Liver (tissue), 3 donors: ENCODE measurements at regions not wholly inside any gene's neighbourhood (a gene's known extent, or its start where the extent isn't known, plus 50 kb on each side); places are given as distances from the start of the nearest gene placed in this dataset.

ENCODE experiments used
- CTCF ChIP-seq: fragments of 150-350 bp; IDR thresholded peaks from 2 replicates; pipeline ENCODE4 v1.5.1; 2017; ENCODE audit warnings: improper control_type of control experiment, low read depth, low read length; ENCODE audit not compliant: missing input control
- EGR1 ChIP-seq, 2 donors: IDR thresholded peaks; 2 replicates each; pipeline ENCODE4 v1.6.1; 2016 to 2018; ENCODE audit warnings: antibody characterized with exemption in 2 of 2, low read depth in 2 of 2
- FOXA1 ChIP-seq: IDR thresholded peaks from 2 replicates; pipeline ENCODE4 v1.6.1; 2016; ENCODE audit warnings: antibody characterized with exemption
- GABPA ChIP-seq, 2 donors: IDR thresholded peaks in 1 of 2; conservative IDR thresholded peaks in 1 of 2; 2 replicates each; pipeline ENCODE4 v1.6.1; 2016; ENCODE audit warnings: antibody characterized with exemption in 2 of 2, mild to moderate bottlenecking in 1 of 2, moderate library complexity in 1 of 2
- JUND ChIP-seq, 2 donors: IDR thresholded peaks; 2 replicates each; pipeline ENCODE4 v1.6.1; 2016; ENCODE audit warnings: antibody characterized with exemption in 2 of 2
- MAX ChIP-seq: IDR thresholded peaks from 2 replicates; pipeline ENCODE4 v1.6.1; 2016; ENCODE audit warnings: antibody characterized with exemption
- RAD21 ChIP-seq, 2 donors: IDR thresholded peaks; 2 replicates each; pipeline ENCODE4 v1.6.1; 2016; ENCODE audit warnings: antibody characterized with exemption in 2 of 2, mild to moderate bottlenecking in 2 of 2
- RXRA ChIP-seq, 2 donors: IDR thresholded peaks; 2 replicates each; pipeline ENCODE4 v1.6.1; 2017 to 2018; ENCODE audit warnings: antibody characterized with exemption in 2 of 2, mild to moderate bottlenecking in 1 of 2
- SP1 ChIP-seq: IDR thresholded peaks from 2 replicates; pipeline ENCODE4 v1.6.1; 2018; ENCODE audit warnings: antibody characterized with exemption, mild to moderate bottlenecking
- TAF1 ChIP-seq: conservative IDR thresholded peaks from 2 replicates; pipeline ENCODE4 v1.6.1; 2016; ENCODE audit warnings: antibody characterized with exemption, mild to moderate bottlenecking
- YY1 ChIP-seq: IDR thresholded peaks from 2 replicates; pipeline ENCODE4 v1.6.1; 2016; ENCODE audit warnings: antibody characterized with exemption, mild to moderate bottlenecking
- ZBTB33 ChIP-seq: IDR thresholded peaks from 2 replicates; pipeline ENCODE4 v1.6.1; 2016; ENCODE audit warnings: antibody characterized with exemption
- TF ChIP-seq, protein P1 (sequence below): IDR thresholded peaks from 2 replicates; pipeline ENCODE4 v1.6.1; 2016; ENCODE audit warnings: antibody characterized with exemption, mild to moderate bottlenecking
- TF ChIP-seq, protein P2 (sequence below): IDR thresholded peaks from 2 replicates; pipeline ENCODE4 v1.6.1; 2016; ENCODE audit warnings: antibody characterized with exemption
- donor health status: healthy.
- donor health status: healthy.

DNA sequence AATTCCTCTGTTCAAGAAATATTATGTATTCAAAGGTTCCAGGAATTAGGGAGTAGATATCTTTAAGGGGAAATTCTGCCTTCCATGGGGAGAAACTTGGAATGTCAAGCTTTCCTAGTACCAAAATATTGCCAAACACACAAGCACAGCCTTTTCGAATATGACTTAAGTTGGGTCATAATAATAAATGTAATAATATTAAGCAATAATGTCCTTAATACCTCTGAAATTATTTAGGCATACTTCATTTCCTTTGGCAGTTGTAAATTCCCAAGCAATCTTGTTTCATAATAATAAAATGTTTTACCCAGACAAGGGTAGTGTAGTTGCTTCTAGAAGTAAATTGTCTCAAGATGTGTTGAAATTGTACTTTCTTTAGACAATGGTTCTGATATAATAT, 630.3 kb upstream of the CDH18 start:
- TF ChIP-seq CTCF (no peak), GABPA (IDR thresholded peaks at IDR 0.05 in 1 of 2, conservative IDR thresholded peaks at IDR 0.05 in 1 of 2) (no peak), RAD21 (IDR thresholded peaks at IDR 0.05) (no peak), FOXA1 (no peak), JUND (IDR thresholded peaks at IDR 0.05) (no peak), YY1 (no peak), EGR1 (IDR thresholded peaks at IDR 0.05; ENCODE audit: low read depth in 2 of 2) (no peak), RXRA (IDR thresholded peaks at IDR 0.05) (no peak), MAX (no peak), TAF1 (no peak), SP1 (no peak), ZBTB33 (no peak)
- TF ChIP-seq, protein P1, sequence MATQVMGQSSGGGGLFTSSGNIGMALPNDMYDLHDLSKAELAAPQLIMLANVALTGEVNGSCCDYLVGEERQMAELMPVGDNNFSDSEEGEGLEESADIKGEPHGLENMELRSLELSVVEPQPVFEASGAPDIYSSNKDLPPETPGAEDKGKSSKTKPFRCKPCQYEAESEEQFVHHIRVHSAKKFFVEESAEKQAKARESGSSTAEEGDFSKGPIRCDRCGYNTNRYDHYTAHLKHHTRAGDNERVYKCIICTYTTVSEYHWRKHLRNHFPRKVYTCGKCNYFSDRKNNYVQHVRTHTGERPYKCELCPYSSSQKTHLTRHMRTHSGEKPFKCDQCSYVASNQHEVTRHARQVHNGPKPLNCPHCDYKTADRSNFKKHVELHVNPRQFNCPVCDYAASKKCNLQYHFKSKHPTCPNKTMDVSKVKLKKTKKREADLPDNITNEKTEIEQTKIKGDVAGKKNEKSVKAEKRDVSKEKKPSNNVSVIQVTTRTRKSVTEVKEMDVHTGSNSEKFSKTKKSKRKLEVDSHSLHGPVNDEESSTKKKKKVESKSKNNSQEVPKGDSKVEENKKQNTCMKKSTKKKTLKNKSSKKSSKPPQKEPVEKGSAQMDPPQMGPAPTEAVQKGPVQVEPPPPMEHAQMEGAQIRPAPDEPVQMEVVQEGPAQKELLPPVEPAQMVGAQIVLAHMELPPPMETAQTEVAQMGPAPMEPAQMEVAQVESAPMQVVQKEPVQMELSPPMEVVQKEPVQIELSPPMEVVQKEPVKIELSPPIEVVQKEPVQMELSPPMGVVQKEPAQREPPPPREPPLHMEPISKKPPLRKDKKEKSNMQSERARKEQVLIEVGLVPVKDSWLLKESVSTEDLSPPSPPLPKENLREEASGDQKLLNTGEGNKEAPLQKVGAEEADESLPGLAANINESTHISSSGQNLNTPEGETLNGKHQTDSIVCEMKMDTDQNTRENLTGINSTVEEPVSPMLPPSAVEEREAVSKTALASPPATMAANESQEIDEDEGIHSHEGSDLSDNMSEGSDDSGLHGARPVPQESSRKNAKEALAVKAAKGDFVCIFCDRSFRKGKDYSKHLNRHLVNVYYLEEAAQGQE = no peak
- TF ChIP-seq, protein P2, sequence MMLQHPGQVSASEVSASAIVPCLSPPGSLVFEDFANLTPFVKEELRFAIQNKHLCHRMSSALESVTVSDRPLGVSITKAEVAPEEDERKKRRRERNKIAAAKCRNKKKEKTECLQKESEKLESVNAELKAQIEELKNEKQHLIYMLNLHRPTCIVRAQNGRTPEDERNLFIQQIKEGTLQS = no peak
